ENCODE measurements at regions not wholly inside any gene's neighbourhood (a gene's known extent, or its start where the extent isn't known, plus 50 kb on each side); places are given as distances from the start of the nearest gene placed in this dataset.

- no TSS peak for BruUV-seq (replicated peaks)
- Histone ChIP-seq H3K36me3 (ENCODE audit: low read depth) (no peaks in the 10 kb centered on the region), H3K4me3 (no peak overlapping the region), H3K4me2 (no peak overlapping the region), H3K79me2 (ENCODE audit: low read depth) (no peaks in the 10 kb centered on the region), H3K4me1 (replicated peaks; ENCODE audit: insufficient read depth) (no peaks in the 10 kb centered on the region), H3K27me3 (ENCODE audit: insufficient read depth, low read depth) (no peaks in the 10 kb centered on the region), H3F3A (ENCODE audit: insufficient read depth, low read depth) (no peaks in the 10 kb centered on the region), H3K9me3 (ENCODE audit: insufficient read depth, low read depth) (no peaks in the 10 kb centered on the region), H4K20me1 (ENCODE audit: insufficient read depth) (no peaks in the 10 kb centered on the region), H3K27ac (no peak overlapping the region), H3K9me2 (ENCODE audit: insufficient read depth) (no peaks in the 10 kb centered on the region), H2AFZ (no peak overlapping the region)
- TF ChIP-seq EZH2 (IDR thresholded peaks at IDR 0.05; ENCODE audit: low read depth), result no peak
- no peak for TF ChIP-seq CTCF (conservative IDR thresholded peaks at IDR 0.05)
- intact Hi-C loops (cut with micrococcal nuclease; ENCODE audit: unreplicated experiment), result no loop called here
- no peak for DNase-seq
- ChIA-PET CTCF (no interaction called here), POLR2A (ENCODE audit: unreplicated experiment) (no interaction called here)
Observed at GRCh38 chr10:125283836-125284614, 123.7 kb upstream of the CTBP2 start.

DNA sequence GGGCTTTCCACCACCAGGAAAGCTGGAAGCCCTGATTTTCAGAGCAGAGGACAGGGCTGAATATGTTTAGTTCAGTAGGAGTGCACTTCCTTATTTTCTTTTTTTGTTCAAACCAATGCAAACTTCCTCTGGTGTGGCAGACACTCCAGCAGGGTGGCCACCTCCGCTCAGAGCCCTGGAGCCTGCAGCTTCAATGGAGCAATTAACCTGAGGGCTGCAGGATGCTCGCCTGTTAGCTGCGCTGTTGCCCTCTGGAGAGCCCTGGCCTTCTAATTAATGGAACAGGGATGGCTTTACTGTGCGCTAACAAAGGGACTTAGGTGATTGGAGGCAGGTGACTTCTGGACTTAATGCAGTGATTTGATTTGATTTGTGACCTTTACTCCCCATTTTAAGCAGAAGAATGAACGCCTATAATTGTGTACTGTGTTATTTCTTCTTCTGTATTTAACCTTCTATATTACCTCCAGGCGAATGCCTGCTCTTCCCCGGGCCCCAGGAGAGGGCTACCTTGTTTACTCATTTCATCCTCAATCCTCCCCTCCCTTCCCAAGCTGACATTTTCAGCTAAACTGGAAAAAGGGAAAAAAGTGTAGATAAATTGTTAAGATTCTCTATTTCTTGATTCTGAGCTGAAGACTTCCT lies 123.0 kb upstream of the CTBP2 start:
- no peak overlapping the region for H3K4me3 ChIP-seq
- no peak for TF ChIP-seq EZH2 (IDR thresholded peaks at IDR 0.05; ENCODE audit: low read depth)
- no peak for TF ChIP-seq CTCF (conservative IDR thresholded peaks at IDR 0.05)
- H3K4me1 ChIP-seq (replicated peaks; ENCODE audit: insufficient read depth), result no peaks in the 10 kb centered on the region
- BruUV-seq (replicated peaks), result no TSS peak
- no peak overlapping the region for H3K4me2 ChIP-seq
- no peaks in the 10 kb centered on the region for H3K27me3 ChIP-seq (ENCODE audit: insufficient read depth, low read depth)
- H3K9me3 ChIP-seq (ENCODE audit: insufficient read depth, low read depth), result no peaks in the 10 kb centered on the region
- intact Hi-C loops (cut with micrococcal nuclease; ENCODE audit: unreplicated experiment), result no loop called here
- no peaks in the 10 kb centered on the region for H3K9me2 ChIP-seq (ENCODE audit: insufficient read depth)
- POLR2A ChIA-PET (ENCODE audit: unreplicated experiment), result no interaction called here
- CTCF ChIA-PET, result no interaction called here
- H4K20me1 ChIP-seq (ENCODE audit: insufficient read depth), result no peaks in the 10 kb centered on the region
- no peaks in the 10 kb centered on the region for H3F3A ChIP-seq (ENCODE audit: insufficient read depth, low read depth)
- no peak overlapping the region for H2AFZ ChIP-seq
- no peaks in the 10 kb centered on the region for H3K79me2 ChIP-seq (ENCODE audit: low read depth)
- no peaks in the 10 kb centered on the region for H3K36me3 ChIP-seq (ENCODE audit: low read depth)
- no peak overlapping the region for H3K27ac ChIP-seq
- DNase-seq, result no peak

GRCh38 chr10:125281091-125281490 lies 120.7 kb upstream of the CTBP2 start:
- Histone ChIP-seq H3K27me3 (ENCODE audit: insufficient read depth, low read depth) (no peaks in the 10 kb centered on the region), H4K20me1 (ENCODE audit: insufficient read depth) (no peaks in the 10 kb centered on the region), H3K4me3 (no peak overlapping the region), H2AFZ (no peak overlapping the region), H3K4me1 (replicated peaks; ENCODE audit: insufficient read depth) (no peaks in the 10 kb centered on the region), H3K27ac (no peak overlapping the region), H3K4me2 (no peak overlapping the region), H3K9me2 (ENCODE audit: insufficient read depth) (no peaks in the 10 kb centered on the region), H3K79me2 (ENCODE audit: low read depth) (no peaks in the 10 kb centered on the region), H3F3A (ENCODE audit: insufficient read depth, low read depth) (no peaks in the 10 kb centered on the region), H3K9me3 (ENCODE audit: insufficient read depth, low read depth) (no peaks in the 10 kb centered on the region), H3K36me3 (ENCODE audit: low read depth) (no peaks in the 10 kb centered on the region)
- intact Hi-C loops (cut with micrococcal nuclease; ENCODE audit: unreplicated experiment), result no loop called here
- BruUV-seq (replicated peaks), result no TSS peak
- DNase-seq, result no peak
- TF ChIP-seq CTCF (conservative IDR thresholded peaks at IDR 0.05), result no peak
- no peak for TF ChIP-seq EZH2 (IDR thresholded peaks at IDR 0.05; ENCODE audit: low read depth)
- CTCF ChIA-PET, result no interaction called here
- POLR2A ChIA-PET (ENCODE audit: unreplicated experiment), result no interaction called here
